Stimulated activated CD4-positive, alpha-beta T cell treated with anti-CD3 and anti-CD28 coated beads, TNF-alpha, amount 100 ng/mL, for 1 hour (primary cell): ENCODE measurements at regions not wholly inside any gene's neighbourhood (a gene's known extent, or its start where the extent isn't known, plus 50 kb on each side); places are given as distances from the start of the nearest gene placed in this dataset.

Experiments used
- DNase-seq, 3 donors: peaks; one replicate each; pipeline ENCODE4 v3.0.0-alpha.2; 2020; ENCODE audit warnings: low read depth in 3 of 3, low spot score in 1 of 3

GRCh38 chr1:38719880-38720279 is 139.7 kb downstream of the RRAGC start:
- no peak for DNase-seq

- DNase-seq = no peak
Observed at GRCh38 chr1:38718031-38718430, 141.5 kb downstream of the RRAGC start.

GRCh38 chr1:38716229-38716628 is 143.3 kb downstream of the RRAGC start:
- DNase-seq = no peak

- DNase-seq = no peak
Observed at GRCh38 chr1:38715415-38715814, 144.2 kb downstream of the RRAGC start.

- DNase-seq = no peak
Observed at GRCh38 chr1:38712046-38712445, 147.5 kb downstream of the RRAGC start.

- DNase-seq = no peak
Observed at GRCh38 chr1:38708701-38709258, 150.8 kb downstream of the RRAGC start.

- DNase-seq = no peak
Observed at GRCh38 chr1:38701088-38701487, 158.5 kb downstream of the RRAGC start.

GRCh38 chr1:38700077-38700470 is 159.5 kb downstream of the RRAGC start:
- DNase-seq = no peak

GRCh38 chr1:38699330-38700076 is 160.1 kb downstream of the RRAGC start:
- no peak for DNase-seq

GRCh38 chr1:38697387-38697786 is 162.2 kb downstream of the RRAGC start:
- DNase-seq = no peak

GRCh38 chr1:38696371-38696770 is 163.2 kb downstream of the RRAGC start:
- DNase-seq = no peak

GRCh38 chr1:38693759-38694158 is 165.8 kb downstream of the RRAGC start:
- no peak for DNase-seq

- no peak for DNase-seq
Observed at GRCh38 chr1:38693031-38693430, 166.5 kb downstream of the RRAGC start.

- DNase-seq = no peak
Observed at GRCh38 chr1:38690790-38691449, 168.7 kb downstream of the RRAGC start.

GRCh38 chr1:38686927-38687255 is 172.7 kb downstream of the RRAGC start:
- DNase-seq = no peak

- DNase-seq = no peak
Observed at GRCh38 chr1:38686167-38686926, 173.2 kb downstream of the RRAGC start.

- no peak for DNase-seq
Observed at GRCh38 chr1:38685388-38685787, 174.2 kb downstream of the RRAGC start.

- DNase-seq = no peak
Observed at GRCh38 chr1:38680801-38681510, 178.6 kb downstream of the RRAGC start.

- DNase-seq = no peak
Observed at GRCh38 chr1:38677756-38678155, 181.8 kb downstream of the RRAGC start.

- DNase-seq = no peak
Observed at GRCh38 chr1:38677311-38677710, 182.3 kb downstream of the RRAGC start.

GRCh38 chr1:38672692-38673091 is 186.9 kb downstream of the RRAGC start:
- no peak for DNase-seq
